OCI-LY3 (cell line): ENCODE measurements at regions not wholly inside any gene's neighbourhood (a gene's known extent, or its start where the extent isn't known, plus 50 kb on each side); places are given as distances from the start of the nearest gene placed in this dataset.

ENCODE experiments used
- H2AFZ ChIP-seq: fragments of 200-600, 300-600 bp; shearing (Covaris generic); 2 replicates; pipeline ENCODE4 v1.6.0; 2014; ENCODE audit warnings: antibody characterized with exemption, low read depth, low read length
- H3K27ac ChIP-seq: fragments of 200-600, 300-600 bp; sonication (generic); 2 replicates; pipeline ENCODE4 v1.5.1; 2014; ENCODE audit warnings: mild to moderate bottlenecking, low read length, moderate library complexity, mixed read lengths
- H3K27me3 ChIP-seq: fragments of 200-600, 300-600 bp; sonication (generic); 2 replicates; pipeline ENCODE4 v1.6.1; 2014; ENCODE audit warnings: low read depth, low read length, mixed read lengths
- H3K36me3 ChIP-seq: fragments of 200-600, 300-600 bp; sonication (generic); replicated peaks from 2 replicates; pipeline ENCODE3; 2014; ENCODE audit warnings: low read depth, low read length, mixed read lengths
- H3K4me1 ChIP-seq: fragments of 300-600, 200-600 bp; sonication (generic); 2 replicates; pipeline ENCODE4 v1.6.1; 2014; ENCODE audit warnings: low read length, mixed read lengths
- H3K4me2 ChIP-seq: fragments of 200-600, 300-600 bp; sonication (generic); 2 replicates; pipeline ENCODE4 v1.6.1; 2014; ENCODE audit warnings: low read length, mixed read lengths
- H3K4me3 ChIP-seq: fragments of 300-600, 200-600 bp; sonication (generic); 2 replicates; pipeline ENCODE4 v1.5.1; 2014; ENCODE audit warnings: antibody characterized with exemption, mild to moderate bottlenecking, low read length, moderate library complexity
- H3K79me2 ChIP-seq: fragments of 300-600, 200-600 bp; shearing (Covaris generic); 2 replicates; pipeline ENCODE4 v1.6.1; 2014; ENCODE audit warnings: mild to moderate bottlenecking, low read length, mixed read lengths
- H3K9ac ChIP-seq: fragments of 300-600, 200-600 bp; shearing (Covaris generic); 2 replicates; pipeline ENCODE4 v1.6.0; 2014; ENCODE audit warnings: mild to moderate bottlenecking, low read length, moderate library complexity
- H3K9me3 ChIP-seq: fragments of 200-600, 300-600 bp; shearing (Covaris generic); 2 replicates; pipeline ENCODE4 v1.6.1; 2014; ENCODE audit warnings: low read length, mixed read lengths; ENCODE audit not compliant: insufficient read depth
- H4K20me1 ChIP-seq: fragments of 200-600, 300-600 bp; sonication (generic); 2 replicates; pipeline ENCODE4 v1.6.1; 2016; ENCODE audit warnings: low read length, mixed read lengths; ENCODE audit not compliant: insufficient read depth
- EZH2phosphoT487 ChIP-seq: fragments of 200-600 bp; shearing (Covaris generic); IDR thresholded peaks from 2 replicates; pipeline ENCODE4 v1.6.1; 2018; ENCODE audit warnings: antibody characterized with exemption, mixed run types, low read depth
- TF ChIP-seq, protein P1 (sequence below): fragments of 200-600, 300-600 bp; sonication (generic); IDR thresholded peaks from 2 replicates; pipeline ENCODE4 v1.5.1; 2014; ENCODE audit warnings: antibody characterized with exemption, low read length, low read depth

DNA sequence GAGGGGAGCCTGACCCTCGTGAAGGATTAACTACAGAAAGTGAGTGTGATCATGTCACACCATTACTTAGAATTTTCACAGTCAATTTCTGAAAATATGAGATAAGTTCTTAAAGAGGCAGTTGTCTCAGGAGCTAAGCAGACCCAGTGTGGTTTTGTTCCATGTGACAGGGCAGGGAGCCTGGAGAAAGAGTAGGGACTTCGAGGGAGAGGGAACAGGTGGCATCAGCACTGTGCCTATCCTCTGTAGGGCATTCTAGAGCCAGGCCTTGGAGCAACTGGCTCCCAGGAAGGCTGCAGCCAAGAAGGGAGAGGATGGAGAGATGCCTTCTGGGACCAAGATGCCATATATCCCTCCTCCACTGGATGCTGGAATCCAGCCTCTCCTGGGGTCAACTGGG lies 183.0 kb downstream of the TSHZ3 start:
- no peak overlapping the region for H3K27ac ChIP-seq
- H3K36me3 ChIP-seq: no peaks in the 10 kb centered on the region
- no peaks in the 10 kb centered on the region for H3K4me1 ChIP-seq
- no peak overlapping the region for H3K4me2 ChIP-seq
- H3K9ac ChIP-seq: no peak overlapping the region
- TF ChIP-seq EZH2phosphoT487: no peak
- TF ChIP-seq, protein P1, sequence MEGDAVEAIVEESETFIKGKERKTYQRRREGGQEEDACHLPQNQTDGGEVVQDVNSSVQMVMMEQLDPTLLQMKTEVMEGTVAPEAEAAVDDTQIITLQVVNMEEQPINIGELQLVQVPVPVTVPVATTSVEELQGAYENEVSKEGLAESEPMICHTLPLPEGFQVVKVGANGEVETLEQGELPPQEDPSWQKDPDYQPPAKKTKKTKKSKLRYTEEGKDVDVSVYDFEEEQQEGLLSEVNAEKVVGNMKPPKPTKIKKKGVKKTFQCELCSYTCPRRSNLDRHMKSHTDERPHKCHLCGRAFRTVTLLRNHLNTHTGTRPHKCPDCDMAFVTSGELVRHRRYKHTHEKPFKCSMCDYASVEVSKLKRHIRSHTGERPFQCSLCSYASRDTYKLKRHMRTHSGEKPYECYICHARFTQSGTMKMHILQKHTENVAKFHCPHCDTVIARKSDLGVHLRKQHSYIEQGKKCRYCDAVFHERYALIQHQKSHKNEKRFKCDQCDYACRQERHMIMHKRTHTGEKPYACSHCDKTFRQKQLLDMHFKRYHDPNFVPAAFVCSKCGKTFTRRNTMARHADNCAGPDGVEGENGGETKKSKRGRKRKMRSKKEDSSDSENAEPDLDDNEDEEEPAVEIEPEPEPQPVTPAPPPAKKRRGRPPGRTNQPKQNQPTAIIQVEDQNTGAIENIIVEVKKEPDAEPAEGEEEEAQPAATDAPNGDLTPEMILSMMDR: no peak
- no peaks in the 10 kb centered on the region for H3K27me3 ChIP-seq
- H2AFZ ChIP-seq: no peak overlapping the region
- no peak overlapping the region for H3K4me3 ChIP-seq
- no peaks in the 10 kb centered on the region for H3K9me3 ChIP-seq
- H4K20me1 ChIP-seq: no peaks in the 10 kb centered on the region
- no peaks in the 10 kb centered on the region for H3K79me2 ChIP-seq

DNA sequence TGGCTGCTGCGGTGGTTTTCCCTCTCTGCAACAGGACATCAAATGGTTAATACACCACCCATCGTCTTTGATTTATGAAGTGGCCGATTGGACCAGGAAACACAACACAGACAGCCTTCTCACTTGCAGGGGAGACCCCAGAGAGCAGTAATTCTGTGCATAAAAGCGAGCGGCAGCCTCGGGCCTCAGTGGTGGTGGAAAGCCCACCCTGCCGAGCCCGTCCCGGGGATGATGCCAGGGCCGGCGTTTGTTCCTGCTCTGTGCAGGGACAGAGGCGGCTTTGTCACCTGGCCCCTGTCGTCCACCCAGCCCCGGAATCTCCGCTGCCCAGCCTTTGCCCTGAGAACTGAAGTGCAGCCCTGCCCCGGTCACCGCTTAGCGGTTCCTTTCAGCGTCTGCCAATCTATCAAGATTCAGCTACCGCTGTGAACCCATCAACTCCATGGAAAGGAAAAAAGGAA lies 184.4 kb downstream of the TSHZ3 start:
- Histone ChIP-seq H3K36me3 (no peaks in the 10 kb centered on the region), H3K27ac (no peak overlapping the region), H3K9me3 (no peaks in the 10 kb centered on the region), H3K4me2 (no peak overlapping the region), H3K4me1 (no peaks in the 10 kb centered on the region), H2AFZ (no peak overlapping the region), H3K9ac (no peak overlapping the region), H3K27me3 (no peaks in the 10 kb centered on the region), H4K20me1 (no peaks in the 10 kb centered on the region), H3K79me2 (no peaks in the 10 kb centered on the region), H3K4me3 (no peak overlapping the region)
- no peak for TF ChIP-seq EZH2phosphoT487
- TF ChIP-seq, protein P1: no peak

DNA sequence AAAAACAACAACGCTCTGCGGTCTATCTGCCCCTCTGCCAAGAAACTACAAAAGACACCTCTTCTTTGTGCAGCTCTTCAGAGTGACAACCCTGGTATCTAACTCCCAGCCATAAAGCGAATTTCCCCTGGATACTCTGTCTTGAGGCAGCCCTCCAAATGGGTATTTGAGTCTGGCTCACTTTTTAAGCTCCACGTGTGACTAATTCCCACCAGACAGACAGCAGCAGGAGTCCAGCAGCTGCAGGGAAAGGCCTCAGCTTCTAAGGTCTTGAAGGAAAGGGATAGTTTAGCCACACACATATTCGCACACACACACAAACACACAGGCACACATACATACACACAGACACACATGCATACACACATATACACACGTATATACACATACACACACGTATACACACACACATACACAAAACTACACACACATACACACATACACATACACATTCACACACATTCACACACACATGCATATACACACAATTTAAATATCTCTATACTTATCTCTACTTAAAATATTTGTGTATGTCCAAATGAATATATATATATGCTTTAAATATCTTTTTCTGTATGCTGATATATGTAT lies 188.8 kb downstream of the TSHZ3 start:
- H3K9ac ChIP-seq: no peak overlapping the region
- H3K9me3 ChIP-seq: no peaks in the 10 kb centered on the region
- H3K4me2 ChIP-seq: no peak overlapping the region
- TF ChIP-seq, protein P1: no peak
- TF ChIP-seq EZH2phosphoT487: no peak
- no peaks in the 10 kb centered on the region for H3K36me3 ChIP-seq
- H3K27me3 ChIP-seq: no peaks in the 10 kb centered on the region
- no peaks in the 10 kb centered on the region for H3K4me1 ChIP-seq
- no peaks in the 10 kb centered on the region for H4K20me1 ChIP-seq
- no peaks in the 10 kb centered on the region for H3K79me2 ChIP-seq
- no peak overlapping the region for H3K27ac ChIP-seq
- no peak overlapping the region for H2AFZ ChIP-seq
- H3K4me3 ChIP-seq: no peak overlapping the region

DNA sequence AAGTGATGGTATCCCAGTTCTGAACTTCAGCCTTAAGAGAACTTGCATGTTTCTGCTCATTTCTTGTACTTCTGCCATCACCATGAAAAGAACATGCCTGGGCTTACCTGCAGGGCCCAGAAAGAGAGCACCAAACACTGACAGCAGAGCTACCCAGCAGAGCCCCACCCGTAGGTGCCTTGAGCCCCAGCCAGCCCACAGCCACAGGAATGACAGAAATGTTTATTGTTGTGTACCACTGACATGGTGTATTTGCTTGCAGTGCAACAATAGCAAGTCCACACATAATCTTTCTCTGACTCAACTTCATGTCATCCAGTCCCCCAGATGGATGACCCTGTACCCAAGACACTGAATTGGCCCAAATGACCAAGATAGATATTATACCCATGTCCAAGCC lies 195.2 kb downstream of the TSHZ3 start:
- Histone ChIP-seq H3K4me2 (no peak overlapping the region), H3K9ac (no peak overlapping the region), H3K79me2 (no peaks in the 10 kb centered on the region), H3K9me3 (no peaks in the 10 kb centered on the region), H3K4me3 (no peak overlapping the region), H4K20me1 (no peaks in the 10 kb centered on the region), H3K27ac (no peak overlapping the region), H3K36me3 (no peaks in the 10 kb centered on the region), H3K27me3 (no peaks in the 10 kb centered on the region), H2AFZ (no peak overlapping the region), H3K4me1 (no peaks in the 10 kb centered on the region)
- TF ChIP-seq, protein P1: no peak
- no peak for TF ChIP-seq EZH2phosphoT487
